H1 (cell line): ENCODE measurements at regions not wholly inside any gene's neighbourhood (a gene's known extent, or its start where the extent isn't known, plus 50 kb on each side); places are given as distances from the start of the nearest gene placed in this dataset.

Experiments
- CTCF ChIA-PET: fragments of 300-600 bp; sonication (Branson Sonifier 250); formaldehyde crosslinking; loops from one replicate; lab custom pipeline; 2021; ENCODE audit not compliant: partially characterized antibody; lab: Charles Lee
- POLR2A ChIA-PET: fragments of 300-600 bp; sonication (Branson Sonifier 250); formaldehyde crosslinking; loops from one replicate; lab custom pipeline; 2021; ENCODE audit warnings: inconsistent platforms; ENCODE audit not compliant: partially characterized antibody; lab: Charles Lee
- DNase-seq, 2 experiments: peaks; one replicate each; pipeline versions ENCODE4 v3.0.0 to v3.0.0-alpha.2; 2010 to 2022; ENCODE audit warnings: low spot score in 2 of 2, low read depth in 1 of 2, mixed read lengths in 1 of 2
- FAIRE-seq: peaks from 2 replicates; lab custom pipeline; 2011; peaks lifted over from hg19 to GRCh38; lab: Jason Lieb, UNC
- H2AFZ ChIP-seq: 2 replicates; pipeline ENCODE4 v1.8.1; 2012; ENCODE audit warnings: low read length, inconsistent platforms
- H2AK5ac ChIP-seq: 2 replicates; pipeline ENCODE4 v1.6.1; 2013; ENCODE audit warnings: low read depth, low read length
- H2BK120ac ChIP-seq: replicated peaks from 2 replicates; pipeline ENCODE3; 2013; ENCODE audit warnings: low read depth, low read length, inconsistent platforms
- H2BK12ac ChIP-seq: 2 replicates; pipeline ENCODE4 v1.6.1; 2013; ENCODE audit warnings: low read depth, low read length
- H2BK15ac ChIP-seq: 2 replicates; pipeline ENCODE4 v1.6.1; 2013; ENCODE audit warnings: low read length
- H2BK20ac ChIP-seq: 2 replicates; pipeline ENCODE4 v1.6.1; 2013; ENCODE audit warnings: low read length
- H2BK5ac ChIP-seq: 2 replicates; pipeline ENCODE4 v1.6.1; 2013; ENCODE audit warnings: low read depth, low read length
- H3K14ac ChIP-seq: 2 replicates; pipeline ENCODE4 v1.6.1; 2013; ENCODE audit warnings: inconsistent platforms; ENCODE audit not compliant: insufficient read length
- H3K18ac ChIP-seq: 2 replicates; pipeline ENCODE4 v1.6.1; 2013; ENCODE audit warnings: low read length; ENCODE audit errors: extremely low read depth
- H3K23ac ChIP-seq: 2 replicates; pipeline ENCODE4 v1.6.1; 2013; ENCODE audit warnings: inconsistent platforms; ENCODE audit not compliant: insufficient read length
- H3K23me2 ChIP-seq: 2 replicates; pipeline ENCODE4 v1.6.1; 2013; ENCODE audit warnings: low read depth, low read length
- H3K27ac ChIP-seq: 2 replicates; pipeline ENCODE4 v1.6.1; 2011; ENCODE audit warnings: low read depth, low read length, inconsistent platforms
- H3K27me3 ChIP-seq, 4 experiments: replicated peaks in 1 of 4; 1 replicate in 1 of 4; 2 replicates in 3 of 4; pipeline versions ENCODE4 v1.6.1 to v1.8.1; 2011 to 2013; ENCODE audit warnings: low read length in 3 of 4, mild to moderate bottlenecking in 3 of 4, inconsistent platforms in 2 of 4, mixed read lengths in 2 of 4, moderate library complexity in 1 of 4; ENCODE audit not compliant: control insufficient read depth in 3 of 4, insufficient read depth in 3 of 4; ENCODE audit errors: extremely low read depth in 1 of 4
- H3K36me3 ChIP-seq, 4 experiments: 2 replicates each; pipeline versions ENCODE4 v1.6.1 to v1.8.1; 2011 to 2013; ENCODE audit warnings: mild to moderate bottlenecking in 4 of 4, low read length in 3 of 4, moderate library complexity in 2 of 4, control low read depth in 1 of 4, inconsistent platforms in 1 of 4; ENCODE audit not compliant: insufficient read depth in 4 of 4, control insufficient read depth in 2 of 4
- H3K4ac ChIP-seq: replicated peaks from 2 replicates; pipeline ENCODE3; 2013; ENCODE audit warnings: low read length, low read depth, mixed read lengths, inconsistent platforms; ENCODE audit not compliant: insufficient read length
- H3K4me1 ChIP-seq, 4 experiments: replicated peaks in 1 of 4; 1 replicate in 1 of 4; 2 replicates in 3 of 4; pipeline versions ENCODE4 v1.6.1 to v1.8.1; 2011 to 2013; ENCODE audit warnings: low read length in 3 of 4, inconsistent platforms in 2 of 4, mixed read lengths in 1 of 4; ENCODE audit not compliant: insufficient read depth in 4 of 4, control insufficient read depth in 3 of 4
- H3K4me2 ChIP-seq, 2 experiments: 2 replicates each; pipeline versions ENCODE4 v1.6.1 to v1.8.1; 2011 to 2013; ENCODE audit warnings: low read depth in 2 of 2, low read length in 2 of 2, control low read depth in 1 of 2, inconsistent platforms in 1 of 2, mild to moderate bottlenecking in 1 of 2; ENCODE audit not compliant: insufficient read depth in 1 of 2
- H3K4me3 ChIP-seq, 4 experiments: fragments of 200-600, 300-600 bp in 1 of 4; sonication (generic), shearing (Covaris generic), sonication (Bioruptor Twin) in 1 of 4; 2 replicates each; pipeline versions ENCODE4 v1.5.1 to v1.8.1; 2011 to 2016; ENCODE audit warnings: low read length in 4 of 4, low read depth in 3 of 4, control low read depth in 2 of 4, inconsistent platforms in 2 of 4, mild to moderate bottlenecking in 2 of 4, mixed read lengths in 1 of 4, moderate library complexity in 1 of 4; ENCODE audit not compliant: insufficient read depth in 2 of 4; ENCODE audit errors: extremely low read depth in 1 of 4
- H3K56ac ChIP-seq: replicated peaks from 2 replicates; pipeline ENCODE3; 2013; ENCODE audit warnings: low read depth, mild to moderate bottlenecking, mixed read lengths, low read length, inconsistent platforms; ENCODE audit not compliant: insufficient read length
- H3K79me1 ChIP-seq: 2 replicates; pipeline ENCODE4 v1.6.1; 2013; ENCODE audit warnings: low read depth, low read length, control low read depth
- H3K79me2 ChIP-seq, 2 experiments: 2 replicates each; pipeline versions ENCODE4 v1.6.1 to v1.8.1; 2012 to 2013; ENCODE audit warnings: low read length in 2 of 2, mild to moderate bottlenecking in 2 of 2, inconsistent platforms in 1 of 2; ENCODE audit not compliant: insufficient read depth in 2 of 2, control insufficient read depth in 1 of 2
- H3K9ac ChIP-seq, 4 experiments: replicated peaks in 1 of 4; 1 replicate in 1 of 4; 2 replicates in 3 of 4; pipeline versions ENCODE4 v1.6.1 to v1.8.1; 2011 to 2013; ENCODE audit warnings: low read depth in 3 of 4, low read length in 3 of 4, control low read depth in 2 of 4, mild to moderate bottlenecking in 2 of 4, moderate library complexity in 2 of 4, inconsistent platforms in 1 of 4; ENCODE audit errors: extremely low read depth in 1 of 4
- H3K9me3 ChIP-seq, 2 experiments: 2 replicates each; pipeline versions ENCODE4 v1.6.1 to v1.8.1; 2012 to 2013; ENCODE audit warnings: mild to moderate bottlenecking in 2 of 2, moderate library complexity in 2 of 2, control low read depth in 1 of 2, inconsistent platforms in 1 of 2, low read depth in 1 of 2, low read length in 1 of 2, mixed read lengths in 1 of 2; ENCODE audit not compliant: insufficient read depth in 2 of 2
- H4K20me1 ChIP-seq, 2 experiments: replicated peaks in 1 of 2; 2 replicates each; pipeline versions ENCODE3 to v1.8.1; 2011 to 2013; ENCODE audit warnings: inconsistent platforms in 2 of 2, low read length in 2 of 2, mild to moderate bottlenecking in 1 of 2; ENCODE audit not compliant: insufficient read depth in 2 of 2, control insufficient read depth in 1 of 2
- H4K5ac ChIP-seq: 2 replicates; pipeline ENCODE4 v1.6.1; 2013; ENCODE audit warnings: low read length, low read depth, mixed read lengths, inconsistent platforms; ENCODE audit not compliant: insufficient read length
- H4K8ac ChIP-seq: 2 replicates; pipeline ENCODE4 v1.8.0; 2013; ENCODE audit warnings: mild to moderate bottlenecking, moderate library complexity, low read length, inconsistent platforms; ENCODE audit not compliant: insufficient read depth; ENCODE audit errors: extremely low read depth
- H4K91ac ChIP-seq: replicated peaks from 2 replicates; pipeline ENCODE3; 2013; ENCODE audit warnings: low read length, mixed read lengths, inconsistent platforms; ENCODE audit not compliant: insufficient read length
- CHD7 ChIP-seq: fragments of 300-600 bp; sonication (generic); IDR thresholded peaks from 2 replicates; pipeline ENCODE4 v1.7.1; 2012; ENCODE audit warnings: low read length, moderate library complexity, mild to moderate bottlenecking, inconsistent platforms; ENCODE audit not compliant: insufficient replicate concordance
- WGBS, 2 experiments: shearing (Covaris generic) in 1 of 2; methylation state at CpG; one replicate each; pipeline versions ENCODE4 v1.1.6 to v1.1.7; 2013 to 2015; ENCODE audit warnings: low lambda C conversion rate in 2 of 2, mixed read lengths in 2 of 2, inconsistent platforms in 1 of 2, low coverage in 1 of 2, missing lambda C conversion rate in 1 of 2; ENCODE audit not compliant: insufficient replicate concordance in 2 of 2, insufficient coverage in 1 of 2, insufficient read length in 1 of 2; ENCODE audit errors: extremely low coverage in 1 of 2, missing lambda C conversion rate in 1 of 2; 5-methylcytosine and 5-hydroxymethylcytosine counted together

GRCh38 chr15:37720267-37720666 is 214.2 kb upstream of the TMCO5A start:
- Histone ChIP-seq H4K5ac (no peak overlapping the region), H3K14ac (no peak overlapping the region), H2BK120ac (no peak overlapping the region), H3K27me3 (no peaks in the 10 kb centered on the region), H3K79me2 (no peaks in the 10 kb centered on the region), H2AFZ (peak overlapping the region; percentile 79; the same call in 1 of the 2 replicates), H2BK5ac (no peak overlapping the region), H4K20me1 (no peaks in the 10 kb centered on the region), H3K4me1 (no peaks in the 10 kb centered on the region), H3K9me3 (no peaks in the 10 kb centered on the region), H2AK5ac (no peak overlapping the region), H3K9ac (no peak overlapping the region), H3K18ac (no peak overlapping the region), H3K4ac (no peak overlapping the region), H3K79me1 (no peaks in the 10 kb centered on the region), H3K4me2 (no peak overlapping the region), H2BK20ac (no peak overlapping the region), H3K4me3 (no peak overlapping the region), H3K36me3 (no peaks in the 10 kb centered on the region), H2BK12ac (no peak overlapping the region), H3K23ac (no peak overlapping the region), H3K56ac (no peak overlapping the region), H4K91ac (no peak overlapping the region), H4K8ac (no peak overlapping the region), H3K27ac (no peak overlapping the region), H2BK15ac (no peak overlapping the region), H3K23me2 (no peaks in the 10 kb centered on the region)
- ChIA-PET CTCF (interaction anchor here (0.7 kb wide), 2 partner anchors 79 to 231 kb away, joined by 3 to 4 read pairs; no protein-coding TSS in a partner anchor), POLR2A (no interaction called here)
- WGBS, 2 experiments = 80% methylated on average over 9 of the region's 9 CpGs; no CpG with 5 or more reads in 1 of the 2 experiments
- FAIRE-seq (no peak), DNase-seq (no peak)
- no peak for TF ChIP-seq CHD7
